ENCODE measurements at regions not wholly inside any gene's neighbourhood (a gene's known extent, or its start where the extent isn't known, plus 50 kb on each side); places are given as distances from the start of the nearest gene placed in this dataset.

- intact Hi-C loops (cut with micrococcal nuclease) = no loop called here
- H3K4me1 Mint-ChIP-seq (ENCODE audit: low read depth) = no peaks in the 10 kb centered on the region
- no peak overlapping the region for H3K27ac Mint-ChIP-seq
- no peak for DNase-seq (ENCODE audit: low spot score)
- H3K36me3 Mint-ChIP-seq (ENCODE audit: low read depth) = no peaks in the 10 kb centered on the region
- no peaks in the 10 kb centered on the region for H3K9me3 Mint-ChIP-seq
- H3K4me3 Mint-ChIP-seq = no peak overlapping the region
- no peaks in the 10 kb centered on the region for H3K27me3 Mint-ChIP-seq (ENCODE audit: insufficient read depth)
These were observed 1205.3 kb upstream of the ADGRL4 start for GRCh38 chr1:80211691-80212380.

DNA sequence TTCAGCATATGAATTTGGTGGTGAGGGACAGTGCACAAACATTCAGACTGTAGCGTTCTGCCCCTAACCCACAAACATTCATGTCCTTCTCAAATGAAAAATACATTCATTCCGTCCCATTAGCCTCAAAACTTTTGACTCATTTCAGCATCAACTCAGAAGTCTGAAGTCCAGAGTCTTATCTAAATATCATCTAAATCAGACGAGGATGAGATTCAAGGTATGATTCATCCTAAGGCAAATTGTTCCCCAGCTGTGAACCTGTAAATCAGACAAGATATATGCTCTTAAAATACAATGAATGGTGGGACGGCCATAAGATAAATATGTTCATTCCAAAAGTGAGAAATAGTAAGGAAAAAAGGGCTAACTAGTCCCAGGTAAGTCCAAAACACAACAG is 1195.6 kb upstream of the ADGRL4 start:
- H3K27me3 Mint-ChIP-seq (ENCODE audit: insufficient read depth) = no peaks in the 10 kb centered on the region

GRCh38 chr1:80194221-80194620 is 1187.7 kb upstream of the ADGRL4 start:
- Mint-ChIP-seq H3K27ac (no peak overlapping the region), H3K4me3 (no peak overlapping the region)
- no peak for DNase-seq (ENCODE audit: low spot score)

More for the DNA sequence above, 1195.6 kb upstream of the ADGRL4 start:
- intact Hi-C loops (cut with micrococcal nuclease) = no loop called here
- no peaks in the 10 kb centered on the region for H3K9me3 Mint-ChIP-seq
- H3K27ac Mint-ChIP-seq = no peak overlapping the region
- no peaks in the 10 kb centered on the region for H3K4me1 Mint-ChIP-seq (ENCODE audit: low read depth)
- DNase-seq (ENCODE audit: low spot score) = no peak
- no peaks in the 10 kb centered on the region for H3K36me3 Mint-ChIP-seq (ENCODE audit: low read depth)
- no peak overlapping the region for H3K4me3 Mint-ChIP-seq

GRCh38 chr1:80181418-80181817 is 1174.9 kb upstream of the ADGRL4 start:
- Mint-ChIP-seq H3K4me1 (ENCODE audit: low read depth) (no peaks in the 10 kb centered on the region), H3K27me3 (ENCODE audit: insufficient read depth) (no peaks in the 10 kb centered on the region), H3K9me3 (peaks cover 7% of the 10 kb centered on the region), H3K4me3 (no peak overlapping the region), H3K27ac (no peak overlapping the region), H3K36me3 (ENCODE audit: low read depth) (no peaks in the 10 kb centered on the region)
- DNase-seq (ENCODE audit: low spot score) = no peak
- intact Hi-C loops (cut with micrococcal nuclease) = no loop called here

More at GRCh38 chr1:80194221-80194620, 1187.7 kb upstream of the ADGRL4 start:
- Mint-ChIP-seq H3K27me3 (ENCODE audit: insufficient read depth) (no peaks in the 10 kb centered on the region), H3K4me1 (ENCODE audit: low read depth) (no peaks in the 10 kb centered on the region), H3K36me3 (ENCODE audit: low read depth) (no peaks in the 10 kb centered on the region), H3K9me3 (peaks cover 3% of the 10 kb centered on the region)
- intact Hi-C loops (cut with micrococcal nuclease) = no loop called here

- intact Hi-C loops (cut with micrococcal nuclease) = no loop called here
- no peaks in the 10 kb centered on the region for H3K36me3 Mint-ChIP-seq (ENCODE audit: low read depth)
- DNase-seq (ENCODE audit: low spot score) = no peak
- H3K4me1 Mint-ChIP-seq (ENCODE audit: low read depth) = no peaks in the 10 kb centered on the region
- H3K4me3 Mint-ChIP-seq = no peak overlapping the region
- no peaks in the 10 kb centered on the region for H3K27me3 Mint-ChIP-seq (ENCODE audit: insufficient read depth)
- peaks cover 13% of the 10 kb centered on the region for H3K9me3 Mint-ChIP-seq
- no peak overlapping the region for H3K27ac Mint-ChIP-seq
These were observed 1165.1 kb upstream of the ADGRL4 start for GRCh38 chr1:80171631-80172030.

DNA sequence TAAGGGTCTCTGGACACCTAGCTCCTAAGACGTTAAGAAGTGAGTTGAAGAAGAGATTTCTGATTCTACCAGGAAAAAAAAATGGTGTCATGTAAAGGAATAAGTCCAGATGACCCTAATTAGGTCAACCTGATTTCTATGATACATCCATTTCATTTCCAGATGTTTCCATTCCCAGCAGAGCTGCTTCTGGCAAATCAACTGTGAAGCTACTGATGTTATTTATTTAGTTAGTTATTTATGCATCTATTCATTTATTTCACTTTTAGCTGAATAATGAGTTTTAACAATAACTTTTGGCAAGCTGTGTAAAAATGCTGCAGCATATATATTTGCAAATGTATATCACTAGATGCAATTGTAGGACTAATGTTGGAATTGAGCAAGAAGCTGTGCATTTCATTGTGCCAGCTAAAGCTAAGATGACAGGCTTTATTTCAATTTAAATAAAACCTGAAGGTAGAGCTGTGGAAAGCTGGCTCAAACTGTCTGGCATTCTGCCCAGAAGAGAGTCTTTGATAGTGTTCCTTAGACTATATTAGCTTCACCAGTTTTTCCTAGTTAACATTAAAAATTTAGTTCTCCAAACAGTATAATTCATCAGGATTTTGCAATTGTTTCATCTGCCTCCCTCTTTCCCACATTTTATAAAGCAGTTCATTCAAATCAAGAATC is 1164.4 kb upstream of the ADGRL4 start:
- H3K4me3 Mint-ChIP-seq = no peak overlapping the region
- H3K4me1 Mint-ChIP-seq (ENCODE audit: low read depth) = no peaks in the 10 kb centered on the region
- intact Hi-C loops (cut with micrococcal nuclease) = no loop called here
- no peaks in the 10 kb centered on the region for H3K27me3 Mint-ChIP-seq (ENCODE audit: insufficient read depth)
- H3K27ac Mint-ChIP-seq = no peak overlapping the region
- no peak for DNase-seq (ENCODE audit: low spot score)
- H3K9me3 Mint-ChIP-seq = peaks cover 12% of the 10 kb centered on the region
- H3K36me3 Mint-ChIP-seq (ENCODE audit: low read depth) = no peaks in the 10 kb centered on the region

- H3K27ac Mint-ChIP-seq = no peak overlapping the region
- H3K4me1 Mint-ChIP-seq (ENCODE audit: low read depth) = no peaks in the 10 kb centered on the region
- DNase-seq (ENCODE audit: low spot score) = no peak
- intact Hi-C loops (cut with micrococcal nuclease) = no loop called here
- peaks cover 5% of the 10 kb centered on the region for H3K9me3 Mint-ChIP-seq
- no peak overlapping the region for H3K4me3 Mint-ChIP-seq
- H3K36me3 Mint-ChIP-seq (ENCODE audit: low read depth) = no peaks in the 10 kb centered on the region
- H3K27me3 Mint-ChIP-seq (ENCODE audit: insufficient read depth) = no peaks in the 10 kb centered on the region
These were observed 1157.6 kb upstream of the ADGRL4 start for GRCh38 chr1:80164150-80164549.

DNA sequence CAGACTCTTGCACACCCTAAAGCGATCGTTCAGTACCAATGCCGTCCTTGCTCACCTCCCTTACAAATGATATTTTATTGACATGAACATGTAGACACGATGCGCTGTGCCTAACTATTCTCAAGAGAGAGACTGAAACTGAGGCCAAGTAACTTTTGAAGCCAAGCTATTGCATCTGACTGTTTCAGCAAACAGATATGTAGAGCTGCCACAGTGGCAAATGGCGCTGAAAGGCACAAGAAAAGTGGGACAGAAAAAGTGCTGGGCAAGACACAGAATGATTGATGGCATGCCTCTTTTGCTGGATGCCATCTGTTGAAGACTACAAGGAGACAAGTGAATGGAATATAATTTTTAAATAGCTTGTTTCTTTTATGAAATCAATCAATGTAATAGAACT is 1157.2 kb upstream of the ADGRL4 start:
- peaks cover 5% of the 10 kb centered on the region for H3K9me3 Mint-ChIP-seq
- intact Hi-C loops (cut with micrococcal nuclease) = no loop called here
- no peaks in the 10 kb centered on the region for H3K27me3 Mint-ChIP-seq (ENCODE audit: insufficient read depth)
- no peaks in the 10 kb centered on the region for H3K4me1 Mint-ChIP-seq (ENCODE audit: low read depth)
- H3K4me3 Mint-ChIP-seq = no peak overlapping the region
- no peaks in the 10 kb centered on the region for H3K36me3 Mint-ChIP-seq (ENCODE audit: low read depth)
- no peak overlapping the region for H3K27ac Mint-ChIP-seq
- DNase-seq (ENCODE audit: low spot score) = no peak

DNA sequence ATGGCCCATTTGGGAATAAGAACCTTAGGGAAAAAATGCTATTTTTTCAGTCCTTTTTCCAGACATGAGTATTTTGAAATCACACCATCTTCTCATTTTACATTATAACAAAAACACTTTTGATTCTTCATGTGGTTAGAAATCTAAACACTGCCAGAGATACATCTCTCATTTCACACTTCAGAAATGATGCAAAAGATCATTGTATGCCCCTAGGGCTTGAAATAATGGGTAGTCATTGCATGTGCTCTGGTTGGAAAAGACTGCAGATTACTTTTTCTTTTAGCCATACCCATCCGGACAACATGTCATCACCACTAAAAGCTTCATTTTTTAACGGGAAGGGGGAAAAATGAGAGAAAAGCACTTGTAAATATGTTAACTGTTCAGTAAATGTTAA is 1152.2 kb upstream of the ADGRL4 start:
- intact Hi-C loops (cut with micrococcal nuclease) = no loop called here
- Mint-ChIP-seq H3K27ac (no peak overlapping the region), H3K4me1 (ENCODE audit: low read depth) (no peaks in the 10 kb centered on the region), H3K36me3 (ENCODE audit: low read depth) (no peaks in the 10 kb centered on the region), H3K4me3 (no peak overlapping the region), H3K9me3 (peaks cover 9% of the 10 kb centered on the region), H3K27me3 (ENCODE audit: insufficient read depth) (no peaks in the 10 kb centered on the region)
- DNase-seq (ENCODE audit: low spot score) = no peak

DNA sequence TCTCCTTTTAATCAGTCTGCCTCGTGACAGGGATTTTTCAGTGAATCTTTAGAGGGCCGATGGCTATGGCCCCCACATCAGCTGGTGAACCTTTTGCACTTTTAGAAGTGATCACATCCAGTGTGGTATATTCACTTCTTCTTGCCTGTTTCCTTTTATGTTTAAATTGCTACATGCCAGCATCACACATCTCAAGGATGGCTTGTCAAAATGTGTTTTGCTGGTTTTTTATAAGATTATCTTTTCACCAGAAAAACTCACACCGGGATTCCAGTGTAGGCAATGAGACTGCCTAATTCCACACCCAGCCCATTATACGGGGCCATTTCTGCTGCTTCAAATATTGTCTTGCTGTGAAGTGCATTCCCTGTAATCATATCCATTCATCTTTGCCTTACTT is 1151.7 kb upstream of the ADGRL4 start:
- DNase-seq (ENCODE audit: low spot score) = no peak
- peaks cover 11% of the 10 kb centered on the region for H3K9me3 Mint-ChIP-seq
- intact Hi-C loops (cut with micrococcal nuclease) = no loop called here
- H3K36me3 Mint-ChIP-seq (ENCODE audit: low read depth) = no peaks in the 10 kb centered on the region
- H3K27ac Mint-ChIP-seq = no peak overlapping the region
- no peaks in the 10 kb centered on the region for H3K4me1 Mint-ChIP-seq (ENCODE audit: low read depth)
- H3K27me3 Mint-ChIP-seq (ENCODE audit: insufficient read depth) = no peaks in the 10 kb centered on the region
- H3K4me3 Mint-ChIP-seq = no peak overlapping the region

- Mint-ChIP-seq H3K27me3 (ENCODE audit: insufficient read depth) (no peaks in the 10 kb centered on the region), H3K4me3 (no peak overlapping the region), H3K4me1 (ENCODE audit: low read depth) (no peaks in the 10 kb centered on the region), H3K9me3 (peaks cover 25% of the 10 kb centered on the region), H3K27ac (no peak overlapping the region), H3K36me3 (ENCODE audit: low read depth) (no peaks in the 10 kb centered on the region)
- DNase-seq (ENCODE audit: low spot score) = no peak
- intact Hi-C loops (cut with micrococcal nuclease) = no loop called here
These were observed 1148.8 kb upstream of the ADGRL4 start for GRCh38 chr1:80155371-80155770.

DNA sequence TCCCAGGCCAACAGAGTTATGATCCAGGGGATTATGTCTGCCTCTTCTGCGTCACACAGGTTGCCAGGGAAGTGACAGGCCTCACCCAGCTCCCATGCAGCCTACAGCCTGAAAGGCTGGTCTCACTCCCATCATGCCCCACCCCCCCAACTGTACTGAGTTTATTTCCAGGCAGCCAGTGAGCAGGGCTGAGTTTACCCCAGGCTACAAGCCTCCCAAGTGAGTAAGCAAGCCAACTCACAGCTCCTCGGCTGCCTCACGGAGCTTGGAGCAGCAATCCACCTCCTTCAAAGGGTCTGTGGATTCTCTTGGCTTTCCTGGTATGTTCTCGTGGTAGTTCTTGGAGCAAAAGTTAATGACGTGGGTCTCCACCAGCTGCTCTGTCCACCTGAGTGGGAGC is 1147.6 kb upstream of the ADGRL4 start:
- H3K27me3 Mint-ChIP-seq (ENCODE audit: insufficient read depth) = no peaks in the 10 kb centered on the region
- peaks cover 22% of the 10 kb centered on the region for H3K9me3 Mint-ChIP-seq
- H3K4me1 Mint-ChIP-seq (ENCODE audit: low read depth) = no peaks in the 10 kb centered on the region
- H3K36me3 Mint-ChIP-seq (ENCODE audit: low read depth) = no peaks in the 10 kb centered on the region
- intact Hi-C loops (cut with micrococcal nuclease) = no loop called here
- H3K27ac Mint-ChIP-seq = no peak overlapping the region
- H3K4me3 Mint-ChIP-seq = no peak overlapping the region
- DNase-seq (ENCODE audit: low spot score) = no peak

GRCh38 chr1:80153762-80154161 is 1147.2 kb upstream of the ADGRL4 start:
- no peaks in the 10 kb centered on the region for H3K27me3 Mint-ChIP-seq (ENCODE audit: insufficient read depth)
- no peak for DNase-seq (ENCODE audit: low spot score)
- intact Hi-C loops (cut with micrococcal nuclease) = no loop called here
- H3K36me3 Mint-ChIP-seq (ENCODE audit: low read depth) = no peaks in the 10 kb centered on the region
- no peak overlapping the region for H3K27ac Mint-ChIP-seq
- no peak overlapping the region for H3K4me3 Mint-ChIP-seq
- peaks cover 22% of the 10 kb centered on the region for H3K9me3 Mint-ChIP-seq
- no peaks in the 10 kb centered on the region for H3K4me1 Mint-ChIP-seq (ENCODE audit: low read depth)

Data from activated T-helper 1 cell treated with anti-CD3 and anti-CD28 coated beads, Interleukin-12 subunit alpha, Interleukin-12 subunit beta, Interleukin-2, Interleukin-4 antibody, amounts not matched to agents 30 ng/mL and 10 ng/mL and 1 ng/mL, durations not matched to agents 14 hours and 24 hours and 36 hours (primary cell).